Fibroblast of skin of back (primary cell): ENCODE measurements at regions not wholly inside any gene's neighbourhood (a gene's known extent, or its start where the extent isn't known, plus 50 kb on each side); places are given as distances from the start of the nearest gene placed in this dataset.
A peak's percentile ranks its signal among the peaks of the same experiment; 100 is the strongest.
"Not testable (repeated sequence)": the region's sequence is repeated elsewhere in the genome, so short reads cannot be mapped to it uniquely, and the experiment has no call there.

Experiments used
- DNase-seq: peaks from one replicate; pipeline ENCODE4 v3.0.0-alpha.2; 2013

DNA sequence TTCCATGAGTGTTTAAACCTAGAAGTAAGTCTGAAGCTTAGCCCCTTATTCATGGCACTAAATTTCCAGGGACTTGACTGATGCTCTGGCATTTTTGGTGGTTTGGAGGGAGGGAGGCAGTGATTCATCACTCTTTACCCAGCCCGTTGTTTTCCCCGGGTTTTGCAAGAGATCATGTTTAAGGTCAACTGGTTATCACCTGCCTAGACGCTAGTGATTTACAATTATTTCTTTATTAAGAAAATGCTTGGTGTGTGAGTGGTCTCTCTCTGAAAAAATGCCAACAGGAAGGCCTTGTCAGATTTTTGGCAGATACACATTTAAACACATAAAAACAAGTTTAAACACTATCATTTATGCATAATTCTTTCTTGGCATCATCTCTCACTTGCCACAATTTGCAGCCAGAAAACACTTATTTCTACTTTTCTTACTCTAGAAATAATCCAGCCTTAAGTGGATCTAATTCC lies 737.9 kb upstream of the ZNF608 start:
- DNase-seq: peak; percentile 61

GRCh38 chr5:125484742-125485641 lies 738.6 kb upstream of the ZNF608 start:
- peak; percentile 98 for DNase-seq

DNA sequence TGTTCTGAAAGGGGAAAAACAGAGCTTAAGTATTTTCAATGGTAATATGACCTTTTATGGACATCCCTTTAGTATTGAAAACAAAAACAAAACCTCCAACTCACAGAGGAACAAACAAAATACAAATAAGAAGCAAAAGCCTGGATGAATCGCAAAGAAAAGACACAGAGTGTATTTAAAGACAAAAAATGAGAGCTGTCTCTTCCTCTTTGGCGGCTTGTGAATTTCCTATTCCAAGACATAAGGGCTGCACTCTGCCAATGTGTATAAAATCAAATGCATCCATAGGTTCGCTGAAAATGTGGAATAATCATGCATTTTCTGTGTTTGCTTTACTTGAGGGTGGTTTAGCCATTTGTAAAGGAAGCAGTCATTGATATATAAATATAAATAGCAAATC lies 739.3 kb upstream of the ZNF608 start:
- DNase-seq: no peak

DNA sequence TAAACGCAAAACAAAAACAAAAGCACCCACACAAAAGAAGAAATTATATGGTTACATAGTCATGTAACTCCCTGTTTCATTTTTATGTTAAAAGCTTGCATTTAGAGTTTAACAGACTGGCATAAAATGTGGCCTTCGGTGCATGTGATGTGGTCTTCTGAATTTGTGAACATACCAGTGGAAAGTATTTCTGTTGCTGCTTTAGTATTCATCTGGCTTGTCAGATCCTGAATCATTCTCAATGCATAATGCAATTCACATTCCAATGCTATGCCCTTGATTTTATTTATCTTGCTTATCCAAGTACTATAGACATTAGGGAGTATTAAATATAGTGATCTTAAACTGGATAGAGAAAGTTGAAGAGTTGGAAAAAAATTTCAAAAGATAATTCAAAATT lies 740.2 kb upstream of the ZNF608 start:
- peak; percentile 84 for DNase-seq

DNA sequence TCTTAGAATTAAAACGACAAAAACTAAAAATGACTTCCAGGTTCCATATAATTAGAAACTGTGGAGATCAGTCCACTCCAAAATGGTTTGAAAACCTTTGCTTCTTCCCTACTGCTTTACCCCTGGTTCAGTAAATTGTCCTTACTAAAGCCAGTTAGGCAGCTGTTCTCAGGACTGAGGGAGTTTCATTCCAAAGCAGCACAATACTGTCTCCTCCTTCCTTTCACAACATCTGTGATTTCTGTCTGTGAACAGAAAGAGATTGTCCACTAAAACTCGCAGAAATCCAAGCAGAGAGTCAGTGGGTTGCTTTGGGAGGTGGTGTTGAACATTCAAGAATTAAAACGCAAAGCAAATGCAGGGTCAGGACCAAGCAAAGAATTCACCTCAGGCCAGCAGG lies 740.8 kb upstream of the ZNF608 start:
- DNase-seq: no peak

GRCh38 chr5:125487652-125488051 lies 741.2 kb upstream of the ZNF608 start:
- DNase-seq: not testable (repeated sequence)

DNA sequence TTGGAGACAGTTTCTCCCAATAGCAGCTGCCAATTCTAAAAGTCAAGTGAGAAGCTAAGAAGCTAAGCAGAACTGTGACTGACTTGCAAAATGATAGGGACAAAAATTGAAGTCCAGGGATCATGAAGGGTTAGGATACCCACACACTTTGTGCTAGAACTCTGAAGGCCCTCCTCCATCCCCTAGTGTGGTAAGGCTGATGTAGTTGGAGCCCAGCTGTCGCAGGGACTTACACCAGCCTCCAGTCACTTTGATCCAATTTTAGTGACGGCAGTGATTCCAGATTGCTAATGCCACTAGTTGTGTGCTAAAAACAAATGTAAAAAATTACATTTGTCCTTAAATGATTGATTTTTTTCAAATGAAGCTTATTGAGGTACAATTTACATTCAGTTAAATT lies 742.7 kb upstream of the ZNF608 start:
- no peak for DNase-seq

DNA sequence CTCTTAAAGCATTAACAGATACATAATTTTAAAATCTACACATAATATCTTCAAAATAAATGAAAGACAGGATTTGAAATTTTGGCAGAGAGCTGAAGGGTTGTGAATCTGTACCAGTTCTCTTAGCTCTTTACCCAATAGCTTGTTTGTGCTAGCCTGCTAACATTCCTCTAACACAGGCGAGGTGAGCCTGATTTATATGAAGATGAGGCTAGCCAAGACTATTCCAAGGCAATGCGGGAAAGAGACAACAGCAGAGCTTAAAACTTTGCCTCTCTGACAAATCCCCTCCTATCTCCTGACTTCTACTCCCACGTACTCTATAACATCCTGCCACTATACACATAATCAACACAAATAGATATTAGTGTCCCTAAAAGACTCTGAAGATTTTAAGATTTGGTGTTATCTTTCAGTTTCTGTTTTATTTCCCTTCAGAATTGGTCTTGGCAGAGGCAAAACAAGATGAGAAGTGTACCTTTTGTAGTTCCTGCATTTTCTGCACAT lies 745.6 kb upstream of the ZNF608 start:
- no peak for DNase-seq

GRCh38 chr5:125492977-125493376 lies 746.5 kb upstream of the ZNF608 start:
- no peak for DNase-seq

DNA sequence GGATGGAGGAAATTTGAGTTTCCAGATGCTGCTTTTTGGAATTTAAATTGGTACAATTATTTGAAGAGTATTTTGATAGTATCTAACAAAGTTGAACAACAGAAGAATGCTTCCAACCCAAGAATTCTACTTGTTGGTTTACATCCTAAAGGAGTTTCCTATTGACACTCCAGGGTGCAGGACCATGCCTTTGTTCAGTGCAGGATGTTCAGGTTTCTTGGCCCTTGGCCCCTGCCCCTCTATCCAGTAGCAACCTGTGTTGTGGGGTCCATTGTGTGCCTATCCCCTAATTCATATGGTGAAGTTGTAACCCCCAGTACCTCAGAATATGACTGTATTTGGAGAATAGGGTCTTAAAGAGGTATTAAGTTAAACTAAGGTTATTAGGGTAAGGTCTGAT lies 750.0 kb upstream of the ZNF608 start:
- no peak for DNase-seq

GRCh38 chr5:125497651-125498050 lies 751.2 kb upstream of the ZNF608 start:
- no peak for DNase-seq

DNA sequence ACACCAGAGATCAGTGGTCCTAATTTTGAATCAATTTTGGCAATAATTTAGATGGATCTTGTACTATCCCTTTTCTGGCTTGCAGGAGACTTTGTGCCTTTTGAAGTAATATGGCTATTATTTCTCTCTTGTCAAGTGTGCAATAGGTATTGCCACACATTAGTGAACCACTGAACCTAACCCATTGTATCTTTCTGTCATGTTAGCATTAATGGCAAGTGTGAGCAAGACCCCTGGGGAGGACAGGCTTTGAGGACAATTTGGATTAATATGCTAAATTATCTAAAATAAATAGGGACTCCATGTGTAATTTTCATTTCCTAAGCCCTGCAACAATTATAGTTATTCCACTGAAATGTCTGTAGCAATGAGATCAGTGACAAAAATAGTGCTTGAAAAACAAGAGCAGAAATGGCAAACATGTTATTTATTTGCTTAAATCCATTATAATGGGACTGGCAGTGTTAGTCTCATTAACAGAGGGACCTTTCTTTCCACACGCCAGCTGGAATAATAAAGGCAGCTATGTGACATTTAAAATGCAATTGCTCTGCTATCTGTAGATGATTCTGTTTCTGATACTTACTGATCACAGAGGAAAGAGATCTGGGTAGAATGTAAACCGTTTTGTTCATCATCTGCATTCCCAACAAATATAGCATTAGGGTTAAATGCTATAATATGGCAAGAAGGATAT lies 753.3 kb upstream of the ZNF608 start:
- DNase-seq: no peak

DNA sequence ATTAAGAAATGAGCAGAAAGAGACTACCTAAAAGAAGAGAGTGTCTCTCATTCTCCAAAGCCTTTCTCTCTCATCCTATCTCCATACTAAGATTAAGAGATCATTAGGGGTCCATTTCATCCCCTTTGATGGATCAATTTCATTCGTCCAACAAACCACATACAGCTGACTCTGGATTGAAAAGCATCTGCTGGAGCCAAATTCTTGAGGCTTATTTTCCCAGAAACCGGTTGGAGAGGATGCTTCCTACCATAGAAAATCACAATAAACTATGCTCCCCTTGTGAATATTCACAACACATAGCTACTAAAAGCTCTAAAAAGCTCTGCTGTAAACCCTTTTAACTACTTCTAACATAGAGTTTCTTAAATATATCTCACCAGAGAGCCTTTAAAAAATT lies 755.0 kb upstream of the ZNF608 start:
- DNase-seq: peak; percentile 19

- DNase-seq: no peak
Observed at GRCh38 chr5:125503946-125504345, 757.5 kb upstream of the ZNF608 start.

GRCh38 chr5:125505115-125505514 lies 758.7 kb upstream of the ZNF608 start:
- no peak for DNase-seq

GRCh38 chr5:125506124-125506523 lies 759.7 kb upstream of the ZNF608 start:
- DNase-seq: no peak

DNA sequence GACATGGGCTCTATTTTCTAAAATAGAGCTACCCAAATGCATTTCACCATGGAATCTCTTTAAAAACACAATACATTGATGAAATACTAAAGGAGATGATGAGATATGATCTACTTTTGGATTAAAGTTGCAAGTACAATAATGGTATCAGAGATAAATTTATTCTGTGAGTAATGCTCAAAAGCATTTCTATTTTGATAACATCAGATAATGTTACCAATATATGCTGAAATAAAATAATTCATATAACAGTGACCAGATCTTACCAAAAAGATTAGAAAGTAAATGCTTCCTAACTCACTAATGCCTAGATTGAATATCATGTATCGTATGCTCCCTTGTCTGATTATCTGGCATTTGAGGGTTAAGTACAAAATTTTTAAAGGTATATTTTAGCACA lies 761.8 kb upstream of the ZNF608 start:
- no peak for DNase-seq

DNA sequence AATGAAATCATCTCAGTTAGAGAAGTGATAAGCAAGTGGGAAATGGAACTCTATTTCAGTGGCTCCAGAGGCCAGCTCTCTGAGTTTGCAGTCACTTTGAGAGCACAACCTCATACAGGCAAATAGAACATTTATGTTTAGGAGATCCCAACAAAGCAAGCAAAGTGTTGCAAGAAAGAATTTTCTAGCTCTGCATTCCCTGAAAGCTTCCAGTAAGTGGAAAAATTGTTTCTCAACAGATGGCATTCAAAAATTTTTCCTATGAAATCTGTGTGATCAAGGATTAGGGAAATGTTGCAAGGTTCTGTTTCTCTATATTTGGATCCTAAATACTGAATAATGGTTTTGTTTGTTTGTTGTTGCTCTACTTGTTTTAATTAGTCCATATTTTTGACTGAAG lies 764.2 kb upstream of the ZNF608 start:
- no peak for DNase-seq

DNA sequence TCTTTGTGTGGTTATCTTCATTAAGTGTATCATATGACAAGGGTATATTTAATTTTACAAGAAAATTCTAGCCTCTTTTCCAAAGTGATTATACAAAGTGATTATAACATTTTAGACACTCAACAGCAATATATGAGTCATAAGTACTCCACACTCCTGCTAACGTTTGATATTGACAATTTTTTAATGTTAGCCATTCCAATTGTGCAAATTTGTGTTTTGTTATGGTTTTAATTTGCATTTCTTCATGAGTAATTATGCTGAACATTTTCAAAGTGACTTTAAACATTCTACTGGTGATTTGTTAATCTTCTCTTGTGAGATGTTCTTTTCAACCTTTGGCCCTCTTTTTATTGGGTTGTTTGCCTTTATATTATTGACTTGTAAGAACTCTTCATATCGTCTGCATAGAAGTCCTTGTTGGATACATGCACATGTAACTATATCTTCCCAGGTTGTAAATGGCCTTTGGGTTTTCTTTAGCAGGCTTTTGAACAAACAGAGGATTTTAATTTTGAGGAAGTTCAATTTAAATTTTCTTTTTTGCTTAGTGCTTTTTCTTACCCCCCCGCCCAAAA lies 771.6 kb upstream of the ZNF608 start:
- DNase-seq: no peak

GRCh38 chr5:125521289-125521688 lies 774.9 kb upstream of the ZNF608 start:
- DNase-seq: no peak

- DNase-seq: no peak
Observed at GRCh38 chr5:125525356-125525755, 778.9 kb upstream of the ZNF608 start.

DNA sequence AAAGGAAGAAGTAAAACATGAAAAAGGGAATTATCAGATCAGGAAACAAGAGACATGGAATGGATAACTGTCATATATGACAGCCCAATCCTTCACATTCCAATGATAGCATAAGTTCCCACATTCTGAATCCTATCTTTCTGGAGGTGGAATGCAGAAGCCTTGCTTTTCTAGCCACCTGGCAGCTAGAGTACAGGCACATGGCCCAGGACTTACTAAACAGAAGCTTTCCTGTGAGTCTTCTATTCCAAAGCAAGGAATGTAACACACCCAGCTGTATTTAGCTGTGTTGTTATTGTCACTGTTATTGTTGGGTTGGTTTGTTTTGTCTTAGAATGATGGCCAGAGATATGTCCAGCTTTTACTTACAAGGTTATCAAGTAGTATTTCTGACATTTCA lies 780.5 kb upstream of the ZNF608 start:
- peak; percentile 23 for DNase-seq

DNA sequence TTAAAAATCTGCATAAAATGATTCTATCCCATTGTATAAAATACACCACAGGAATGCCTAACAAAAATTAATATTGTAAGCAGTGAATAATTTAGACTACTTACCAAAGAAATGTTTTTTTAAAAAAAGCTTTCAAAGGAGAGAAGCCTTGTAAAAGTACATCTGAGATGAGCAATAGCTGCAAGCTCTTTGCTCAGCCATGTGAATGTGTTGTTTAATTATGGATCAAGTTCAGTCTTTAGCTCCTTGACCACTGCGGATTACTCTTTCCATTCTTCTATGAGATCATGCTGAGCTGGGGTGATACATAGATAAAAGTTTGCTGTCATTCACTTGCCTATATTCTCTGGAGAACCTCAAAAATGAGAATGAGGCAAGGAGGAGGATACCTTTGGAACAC lies 782.4 kb upstream of the ZNF608 start:
- no peak for DNase-seq
